CD14-positive monocyte (primary cell): ENCODE measurements at regions not wholly inside any gene's neighbourhood (a gene's known extent, or its start where the extent isn't known, plus 50 kb on each side); places are given as distances from the start of the nearest gene placed in this dataset.

Experiments used
- DNase-seq, 3 donors: peaks; one replicate each; pipeline ENCODE4 v3.0.0-alpha.2; 2011 to 2022
- H2AFZ ChIP-seq: 2 replicates; pipeline ENCODE4 v1.6.0; 2012; ENCODE audit warnings: mild to moderate bottlenecking, low read depth, low read length, inconsistent platforms; ENCODE audit not compliant: insufficient read depth, poor library complexity, severe bottlenecking
- H3K27ac ChIP-seq, 2 donors: 1 replicate in 1 of 2; 2 replicates in 1 of 2; pipeline ENCODE4 v1.5.1; 2012 to 2013; ENCODE audit warnings: low read length in 2 of 2, control low read depth in 1 of 2, inconsistent platforms in 1 of 2, low read depth in 1 of 2, mild to moderate bottlenecking in 1 of 2
- H3K27me3 ChIP-seq, 2 donors: one replicate each; pipeline versions ENCODE4 v1.6.0 to v1.6.1; 2011 to 2013; ENCODE audit warnings: low read length in 2 of 2; ENCODE audit not compliant: control insufficient read depth in 2 of 2, insufficient read depth in 2 of 2
- H3K36me3 ChIP-seq, 2 donors: replicated peaks in 1 of 2; 1 replicate in 1 of 2; 2 replicates in 1 of 2; pipeline versions ENCODE4 v1.5.1 to v1.6.1; 2012 to 2013; ENCODE audit warnings: low read length in 2 of 2, control low read depth in 1 of 2, inconsistent platforms in 1 of 2, mild to moderate bottlenecking in 1 of 2; ENCODE audit not compliant: insufficient read depth in 2 of 2, control insufficient read depth in 1 of 2
- H3K4me1 ChIP-seq, 2 donors: 1 replicate in 1 of 2; 2 replicates in 1 of 2; pipeline versions ENCODE4 v1.5.1 to v1.6.1; 2012 to 2013; ENCODE audit warnings: low read length in 2 of 2, control low read depth in 1 of 2, inconsistent platforms in 1 of 2, mild to moderate bottlenecking in 1 of 2, moderate library complexity in 1 of 2; ENCODE audit not compliant: insufficient read depth in 2 of 2, control insufficient read depth in 1 of 2
- H3K4me2 ChIP-seq: replicated peaks from 2 replicates; pipeline ENCODE3; 2012; ENCODE audit warnings: low read length, moderate library complexity, mild to moderate bottlenecking; ENCODE audit not compliant: poor library complexity, severe bottlenecking; ENCODE audit errors: extremely low read depth
- H3K4me3 ChIP-seq, 3 experiments: fragments of 200-600 bp in 1 of 3; sonication (generic) in 1 of 3; replicated peaks in 1 of 3; 1 replicate in 2 of 3; 2 replicates in 1 of 3; pipeline ENCODE4 v1.5.1; 2011 to 2013; ENCODE audit warnings: low read length in 3 of 3, mild to moderate bottlenecking in 3 of 3, control low read depth in 2 of 3, low read depth in 2 of 3, inconsistent platforms in 1 of 3, moderate library complexity in 1 of 3
- H3K79me2 ChIP-seq: 2 replicates; pipeline ENCODE4 v1.6.0; 2012; ENCODE audit warnings: mild to moderate bottlenecking, control low read depth, inconsistent platforms, low read length, moderate library complexity; ENCODE audit not compliant: insufficient read depth
- H3K9ac ChIP-seq: 2 replicates; pipeline ENCODE4 v1.6.0; 2017; ENCODE audit warnings: low read length, mild to moderate bottlenecking; ENCODE audit not compliant: insufficient read depth, poor library complexity, severe bottlenecking
- H3K9me3 ChIP-seq, 2 donors: replicated peaks in 1 of 2; 1 replicate in 1 of 2; 2 replicates in 1 of 2; pipeline versions ENCODE4 v1.5.1 to v1.6.1; 2012 to 2013; ENCODE audit warnings: low read length in 2 of 2, control low read depth in 1 of 2; ENCODE audit not compliant: control insufficient read depth in 1 of 2, insufficient read depth in 1 of 2
- H4K20me1 ChIP-seq: 2 replicates; pipeline ENCODE4 v1.6.0; 2012; ENCODE audit warnings: mild to moderate bottlenecking, low read length, control low read depth, moderate library complexity; ENCODE audit not compliant: insufficient read depth
- H3K27ac Mint-ChIP-seq, 7 donors: one replicate each; pipeline ENCODE4 v1.8.0; 2020; ENCODE audit warnings: mild to moderate bottlenecking in 7 of 7, mixed read lengths in 7 of 7, moderate library complexity in 6 of 7, inconsistent platforms in 2 of 7
- H3K27me3 Mint-ChIP-seq, 3 donors: one replicate each; pipeline ENCODE4 v1.8.0; 2021 to 2022; ENCODE audit warnings: low read depth in 3 of 3, mild to moderate bottlenecking in 3 of 3, mixed read lengths in 3 of 3, moderate library complexity in 3 of 3, inconsistent platforms in 1 of 3
- H3K36me3 Mint-ChIP-seq, 2 donors: one replicate each; pipeline ENCODE4 v1.8.0; 2020; ENCODE audit warnings: mixed read lengths in 2 of 2, inconsistent platforms in 1 of 2, mild to moderate bottlenecking in 1 of 2
- H3K4me1 Mint-ChIP-seq: one replicate; pipeline ENCODE4 v1.8.0; 2020; ENCODE audit warnings: mild to moderate bottlenecking, mixed read lengths
- H3K4me3 Mint-ChIP-seq, 2 donors: one replicate each; pipeline ENCODE4 v1.8.0; 2020; ENCODE audit warnings: mild to moderate bottlenecking in 2 of 2, mixed read lengths in 2 of 2, moderate library complexity in 1 of 2
- H3K9me3 Mint-ChIP-seq, 7 donors: one replicate each; pipeline ENCODE4 v1.8.0; 2020 to 2022; ENCODE audit warnings: mixed read lengths in 7 of 7, mild to moderate bottlenecking in 6 of 7, moderate library complexity in 6 of 7, inconsistent platforms in 2 of 7
- WGBS: methylation state at CpG from one replicate; pipeline ENCODE4 v1.1.5; 2013; ENCODE audit warnings: missing lambda C conversion rate; ENCODE audit not compliant: insufficient coverage; 5-methylcytosine and 5-hydroxymethylcytosine counted together
- intact Hi-C, 2 donors: fragments of 100-400 bp; cut with micrococcal nuclease; formaldehyde crosslinking; loops; one replicate each; pipeline versions ENCODE4 v1.15.0 to v1.15.1; 2023
- TF ChIP-seq, protein P1 (sequence below): fragments of 200-600 bp; IDR thresholded peaks from one replicate; pipeline ENCODE4 v1.8.0; 2022; ENCODE audit warnings: antibody characterized with exemption, mild to moderate bottlenecking

DNA sequence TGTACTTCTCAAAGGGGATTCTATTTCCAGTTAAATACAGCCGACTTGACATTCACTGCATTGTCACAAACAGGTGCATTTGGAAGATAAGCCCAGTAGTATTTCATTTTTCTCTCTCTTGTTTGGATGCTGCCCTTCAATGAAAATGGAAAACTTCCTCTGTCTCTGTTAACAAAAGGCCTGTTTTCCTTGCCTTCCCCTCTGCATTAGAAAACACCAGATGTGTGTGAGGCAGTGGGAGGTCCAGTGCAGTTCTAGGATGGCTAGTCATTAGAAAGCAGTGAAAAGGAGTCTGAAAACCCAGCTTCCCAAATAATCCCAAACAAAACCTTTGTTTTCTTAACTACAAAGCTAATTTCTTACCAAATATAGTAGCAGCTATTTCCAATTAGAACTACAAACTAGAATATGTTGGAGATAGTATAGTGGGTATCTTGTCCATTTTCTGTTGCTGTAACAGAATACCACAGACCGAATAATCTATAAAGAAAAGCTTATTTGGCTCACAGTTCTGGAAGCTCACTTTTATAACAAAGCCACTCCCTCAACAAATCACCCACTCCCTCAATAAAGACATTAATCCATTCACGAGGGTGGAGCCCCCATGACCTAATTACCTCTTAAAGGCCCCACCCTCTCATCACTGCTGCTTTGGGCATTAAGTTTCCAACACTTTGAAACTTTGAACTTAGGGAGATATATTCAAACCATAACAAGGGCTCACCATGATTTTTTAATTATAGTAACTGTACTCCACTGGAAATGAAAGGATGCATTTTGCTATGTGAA is 452.1 kb upstream of the RPS6KA3 start:
- Histone ChIP-seq H3K9me3 (no peaks in the 10 kb centered on the region), H3K9ac (no peak overlapping the region), H3K36me3 (no peaks in the 10 kb centered on the region), H3K27ac (no peak overlapping the region), H3K27me3 (no peaks in the 10 kb centered on the region), H3K4me2 (no peak overlapping the region), H3K4me1 (no peaks in the 10 kb centered on the region), H4K20me1 (no peaks in the 10 kb centered on the region), H3K79me2 (no peaks in the 10 kb centered on the region), H3K4me3 (no peak overlapping the region), H2AFZ (no peak overlapping the region)
- Mint-ChIP-seq H3K27me3 (peaks cover 0 to 1% (median 0%) of the 10 kb centered on the region in 3 donors), H3K27ac (no peak overlapping the region), H3K9me3 (peaks cover 0 to 6% (median 4%) of the 10 kb centered on the region in 7 donors), H3K36me3 (no peaks in the 10 kb centered on the region), H3K4me3 (no peak overlapping the region), H3K4me1 (no peaks in the 10 kb centered on the region)
- no peak for DNase-seq
- TF ChIP-seq, protein P1, sequence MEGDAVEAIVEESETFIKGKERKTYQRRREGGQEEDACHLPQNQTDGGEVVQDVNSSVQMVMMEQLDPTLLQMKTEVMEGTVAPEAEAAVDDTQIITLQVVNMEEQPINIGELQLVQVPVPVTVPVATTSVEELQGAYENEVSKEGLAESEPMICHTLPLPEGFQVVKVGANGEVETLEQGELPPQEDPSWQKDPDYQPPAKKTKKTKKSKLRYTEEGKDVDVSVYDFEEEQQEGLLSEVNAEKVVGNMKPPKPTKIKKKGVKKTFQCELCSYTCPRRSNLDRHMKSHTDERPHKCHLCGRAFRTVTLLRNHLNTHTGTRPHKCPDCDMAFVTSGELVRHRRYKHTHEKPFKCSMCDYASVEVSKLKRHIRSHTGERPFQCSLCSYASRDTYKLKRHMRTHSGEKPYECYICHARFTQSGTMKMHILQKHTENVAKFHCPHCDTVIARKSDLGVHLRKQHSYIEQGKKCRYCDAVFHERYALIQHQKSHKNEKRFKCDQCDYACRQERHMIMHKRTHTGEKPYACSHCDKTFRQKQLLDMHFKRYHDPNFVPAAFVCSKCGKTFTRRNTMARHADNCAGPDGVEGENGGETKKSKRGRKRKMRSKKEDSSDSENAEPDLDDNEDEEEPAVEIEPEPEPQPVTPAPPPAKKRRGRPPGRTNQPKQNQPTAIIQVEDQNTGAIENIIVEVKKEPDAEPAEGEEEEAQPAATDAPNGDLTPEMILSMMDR: no peak
- no CpG with 5 or more reads among the region's 3 CpGs for WGBS
- intact Hi-C loops: no loop called here

GRCh38 chrX:20715176-20715575 is 448.5 kb upstream of the RPS6KA3 start:
- Mint-ChIP-seq H3K36me3 (no peaks in the 10 kb centered on the region), H3K9me3 (peaks cover 0 to 3% (median 0%) of the 10 kb centered on the region in 7 donors), H3K27me3 (peaks cover 0 to 3% (median 1%) of the 10 kb centered on the region in 3 donors), H3K27ac (no peak overlapping the region), H3K4me1 (no peaks in the 10 kb centered on the region), H3K4me3 (no peak overlapping the region)
- Histone ChIP-seq H3K4me3 (no peak overlapping the region), H2AFZ (no peak overlapping the region), H3K27ac (no peak overlapping the region), H3K9me3 (no peaks in the 10 kb centered on the region), H3K4me2 (no peak overlapping the region), H3K79me2 (no peaks in the 10 kb centered on the region), H3K27me3 (no peaks in the 10 kb centered on the region), H4K20me1 (no peaks in the 10 kb centered on the region), H3K4me1 (no peaks in the 10 kb centered on the region), H3K9ac (no peak overlapping the region), H3K36me3 (no peaks in the 10 kb centered on the region)
- WGBS: no CpG with 5 or more reads among the region's 3 CpGs
- DNase-seq: no peak
- TF ChIP-seq, protein P1: no peak
- intact Hi-C loops: no loop called here
